NCI-H128 (cell line): ENCODE measurements at regions not wholly inside any gene's neighbourhood (a gene's known extent, or its start where the extent isn't known, plus 50 kb on each side); places are given as distances from the start of the nearest gene placed in this dataset.
A peak's percentile ranks its signal among the peaks of the same experiment; 100 is the strongest.

Experiments used
- DNase-seq: peaks from one replicate; lab custom pipeline; 2025; ENCODE audit not compliant: unreplicated experiment; lab: John Stamatoyannopoulos, UW

DNA sequence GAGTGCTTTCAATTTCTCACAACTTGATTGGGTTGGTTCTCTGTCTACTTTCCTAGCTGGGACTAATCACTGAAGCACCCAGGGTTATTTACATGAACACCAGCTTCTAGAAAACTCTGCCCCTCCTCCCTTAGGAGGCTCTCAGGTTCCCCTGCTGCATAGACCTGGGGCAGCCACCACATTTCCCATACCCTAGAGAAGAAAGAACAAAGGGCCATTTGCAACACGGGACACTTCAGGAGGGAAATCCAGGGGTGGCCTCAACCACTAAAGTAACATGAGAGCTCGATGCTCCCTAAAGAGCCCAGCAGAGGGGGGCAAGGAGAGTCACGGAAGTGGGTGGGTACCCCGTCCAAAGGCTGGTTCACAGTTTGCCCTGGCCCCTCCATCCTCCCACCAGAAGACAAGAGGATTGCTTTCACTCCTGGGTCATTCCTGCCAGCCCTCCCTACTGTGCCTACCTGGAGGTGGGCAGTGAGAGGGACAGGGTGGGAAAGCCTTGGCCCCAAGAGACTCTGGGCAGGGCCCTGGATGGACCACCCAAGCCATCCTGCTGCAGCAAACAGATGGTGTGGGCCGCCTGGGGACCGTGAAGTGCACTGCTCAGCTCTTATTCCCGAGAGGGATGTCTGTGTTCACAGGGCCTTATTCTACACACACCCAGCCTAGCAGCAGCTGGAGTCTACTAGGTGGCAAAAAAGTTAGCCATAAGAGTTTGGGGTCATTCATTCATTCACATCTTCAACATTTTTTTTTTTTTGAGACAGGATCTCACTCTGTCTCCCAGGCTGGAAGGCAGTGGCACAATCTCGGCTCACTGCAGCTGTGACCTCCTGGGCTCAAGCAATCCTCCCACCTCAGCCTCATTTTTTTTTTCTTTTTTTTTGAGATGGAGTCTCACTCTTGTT, 392.1 kb downstream of the SOX9 start:
- DNase-seq: no peak

DNA sequence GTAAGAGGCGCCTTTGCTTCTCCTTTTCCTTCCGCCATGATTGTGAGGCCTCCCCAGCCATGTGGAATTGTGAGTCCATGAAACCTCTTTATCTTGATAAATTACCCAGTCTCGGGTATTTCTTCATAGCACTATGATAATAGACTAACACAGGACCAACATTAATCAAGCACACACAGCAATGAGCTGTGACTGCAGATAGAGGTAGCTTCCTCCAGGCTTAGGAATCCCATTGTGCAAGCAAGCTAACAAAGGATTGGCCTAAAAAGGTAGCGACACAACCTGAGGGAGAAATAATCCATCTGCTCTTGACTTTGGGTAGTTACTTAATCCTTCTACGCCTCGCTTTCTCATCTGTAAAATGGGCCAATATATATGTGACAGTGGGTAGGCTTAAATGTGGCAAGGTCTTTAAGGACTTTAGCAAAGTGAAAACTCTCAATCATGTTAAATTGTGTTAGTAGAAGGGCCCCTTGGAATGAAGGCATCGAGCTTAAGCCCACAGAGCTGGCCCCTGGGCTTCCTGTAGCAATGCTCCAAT, 393.6 kb downstream of the SOX9 start:
- DNase-seq: no peak

DNA sequence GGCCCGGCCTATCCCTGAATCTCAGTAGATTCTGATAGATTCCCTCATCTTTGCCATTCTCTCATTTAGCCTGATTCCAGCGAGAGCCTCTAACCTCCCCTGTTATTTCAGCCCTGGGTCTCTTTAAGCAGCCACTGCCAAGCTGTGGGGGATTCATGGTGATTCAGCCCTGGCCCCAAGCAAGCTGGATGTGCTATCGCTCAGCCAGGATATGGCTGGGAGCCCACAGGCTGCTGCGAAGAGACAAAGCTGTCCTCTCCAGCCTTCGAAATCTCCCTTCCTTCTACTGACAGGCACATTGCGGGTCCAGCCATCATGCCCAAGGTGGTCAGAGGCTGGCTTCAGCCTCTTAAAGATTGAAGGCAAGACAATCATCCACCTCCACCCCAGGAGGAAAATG, 394.1 kb downstream of the SOX9 start:
- DNase-seq: no peak

GRCh38 chr17:72515291-72516065, 394.7 kb downstream of the SOX9 start:
- no peak for DNase-seq

- DNase-seq: no peak
Measured at GRCh38 chr17:72516772-72517399, 396.1 kb downstream of the SOX9 start.

GRCh38 chr17:72517413-72518158, 396.8 kb downstream of the SOX9 start:
- DNase-seq: no peak

GRCh38 chr17:72518159-72518732, 397.4 kb downstream of the SOX9 start:
- no peak for DNase-seq

- DNase-seq: no peak
Measured at GRCh38 chr17:72518753-72519597, 398.2 kb downstream of the SOX9 start.

DNA sequence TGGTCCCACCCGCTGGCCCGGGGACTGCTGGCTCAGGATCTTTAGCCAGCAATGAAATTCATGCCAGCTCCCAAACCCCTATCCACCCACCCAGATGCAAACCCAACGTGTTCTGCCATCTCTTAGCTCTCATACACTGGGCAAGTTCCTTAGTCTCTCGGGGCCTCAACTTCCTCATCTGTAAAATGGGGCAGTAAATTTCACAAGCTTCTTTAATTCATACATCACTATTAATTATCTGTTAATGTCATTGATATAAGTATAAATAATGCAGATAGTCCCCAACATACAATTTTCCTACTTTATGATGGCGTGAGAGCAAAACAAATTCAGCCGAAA, 398.7 kb downstream of the SOX9 start:
- DNase-seq: no peak

- no peak for DNase-seq
Measured at GRCh38 chr17:72520665-72521303, 400.0 kb downstream of the SOX9 start.

DNA sequence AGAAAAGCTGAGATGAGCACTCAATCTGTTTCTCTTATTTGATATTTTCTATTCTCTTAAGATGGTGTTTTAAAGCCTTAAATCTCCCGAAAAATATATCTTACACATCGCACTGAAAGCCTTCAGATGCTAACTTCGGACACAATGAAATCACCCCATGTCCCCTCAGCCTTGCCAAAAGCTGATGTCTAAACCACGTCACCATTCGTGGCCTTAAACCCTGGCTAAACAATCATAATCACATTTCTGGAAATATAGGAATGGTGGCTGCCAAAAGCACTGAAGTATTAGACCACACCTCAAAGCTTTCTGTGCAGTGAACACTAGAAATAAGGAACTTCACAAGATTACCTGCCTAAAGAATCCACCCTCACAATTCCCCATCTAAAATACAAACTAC, 402.7 kb downstream of the SOX9 start:
- no peak for DNase-seq

GRCh38 chr17:72525225-72526015, 404.6 kb downstream of the SOX9 start:
- DNase-seq: no peak

GRCh38 chr17:72526769-72527168, 405.9 kb downstream of the SOX9 start:
- DNase-seq: no peak

GRCh38 chr17:72527789-72528188, 407.0 kb downstream of the SOX9 start:
- no peak for DNase-seq

- DNase-seq: no peak
Measured at GRCh38 chr17:72528683-72529082, 407.9 kb downstream of the SOX9 start.

DNA sequence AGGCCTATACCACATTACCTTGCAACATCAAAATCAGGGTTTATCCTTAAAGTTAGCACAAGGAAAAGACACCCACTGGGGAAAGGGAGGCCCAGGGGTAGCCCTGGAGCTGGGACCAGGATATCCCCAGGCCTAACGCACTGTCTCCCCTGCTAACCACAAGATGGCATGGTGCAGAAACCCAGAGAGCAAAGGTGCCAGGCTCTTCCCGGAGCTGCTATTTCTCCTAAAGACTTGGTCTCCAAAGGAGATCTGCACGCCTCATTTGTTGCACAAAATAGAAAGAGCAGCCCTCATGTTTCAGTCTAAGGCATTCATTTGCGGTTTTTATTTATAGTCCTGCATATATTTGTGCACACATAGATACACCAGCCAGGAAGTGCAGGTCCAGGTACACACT, 408.6 kb downstream of the SOX9 start:
- DNase-seq: peak; percentile 15

- no peak for DNase-seq
Measured at GRCh38 chr17:72530454-72530853, 409.6 kb downstream of the SOX9 start.

GRCh38 chr17:72531729-72532128, 410.9 kb downstream of the SOX9 start:
- no peak for DNase-seq
